Adrenal gland (tissue), 9 donors: ENCODE measurements at regions not wholly inside any gene's neighbourhood (a gene's known extent, or its start where the extent isn't known, plus 50 kb on each side); places are given as distances from the start of the nearest gene placed in this dataset.

Experiments
- DNase-seq, 7 donors: peaks; one replicate each; pipeline ENCODE4 v3.0.0-alpha.2; 2019 to 2020
- H3K27ac ChIP-seq, 5 donors: fragments of 200-600 bp; sonication (generic) in 4 of 5; 1 replicate in 3 of 5; 2 replicates in 2 of 5; pipeline versions ENCODE4 v1.5.1 to v1.8.0; 2016 to 2020; ENCODE audit warnings: mild to moderate bottlenecking in 1 of 5
- H3K27me3 ChIP-seq: fragments of 200-600 bp; 2 replicates; pipeline ENCODE4 v1.8.0; 2021
- H3K36me3 ChIP-seq, 2 donors: fragments of 200-600 bp; replicated peaks in 1 of 2; 1 replicate in 1 of 2; 2 replicates in 1 of 2; pipeline versions ENCODE4 v1.5.1 to v1.8.0; 2018 to 2022
- H3K4me1 ChIP-seq, 2 donors: fragments of 200-600 bp; replicated peaks in 1 of 2; 1 replicate in 1 of 2; 2 replicates in 1 of 2; pipeline versions ENCODE4 v1.5.1 to v1.8.0; 2018 to 2021
- H3K4me3 ChIP-seq, 4 donors: fragments of 200-600 bp; sonication (generic) in 3 of 4; one replicate each; pipeline ENCODE4 v1.5.1; 2016 to 2018
- H3K9me3 ChIP-seq, 3 donors: fragments of 200-600 bp; sonication (generic) in 1 of 3; replicated peaks in 1 of 3; 1 replicate in 2 of 3; 2 replicates in 1 of 3; pipeline versions ENCODE4 v1.5.1 to v1.8.0; 2016 to 2021
- CTCF ChIP-seq, 6 experiments: fragments of 450-650 bp in 4 of 6; fragments of 200-600 bp in 2 of 6; sonication (generic) in 1 of 6; IDR thresholded peaks; 1 replicate in 5 of 6; 2 replicates in 1 of 6; pipeline versions ENCODE4 v1.5.1 to v1.8.0; 2016 to 2021; ENCODE audit warnings: antibody characterized with exemption in 6 of 6, mild to moderate bottlenecking in 2 of 6, moderate library complexity in 1 of 6
- POLR2A ChIP-seq, 2 donors: fragments of 450-650 bp; IDR thresholded peaks; one replicate each; pipeline ENCODE4 v1.6.1; 2017; ENCODE audit warnings: antibody characterized with exemption in 2 of 2, mild to moderate bottlenecking in 2 of 2, moderate library complexity in 1 of 2
- WGBS, 4 donors: extraction: QIAGEN DNeasy Blood & Tissue Kit in 2 of 4; methylation state at CpG; one replicate each; pipeline versions ENCODE4 v1.1.5 to v1.1.7; 2013 to 2017; 5-methylcytosine and 5-hydroxymethylcytosine counted together
- intact Hi-C, 2 donors: fragments of 100-400 bp; cut with DNase I; formaldehyde crosslinking; loops; one replicate each; pipeline versions ENCODE4 v1.14.1 to v1.15.0; 2022 to 2023
- donor health status: healthy with polysubstance abuse.
- donor health status: Bipolar disorder and iron deficiency.
- donor health status: DM: yes; HTN: yes; CAD: no.
- donor health status: DM: no; HTN: no; CAD: no.
- donor health status: DM: no; HTN: no; CAD: no.

GRCh38 chr15:62637950-62638619, 404.5 kb upstream of the TPM1 start:
- no peaks in the 10 kb centered on the region for H3K9me3 ChIP-seq
- H3K27ac ChIP-seq: no peak overlapping the region
- WGBS, 4 donors: 87 to 95% (median 91%) methylated on average over 8 of the region's 8 CpGs
- no peak overlapping the region for H3K4me3 ChIP-seq
- no peak for DNase-seq
- H3K36me3 ChIP-seq: no peaks in the 10 kb centered on the region
- TF ChIP-seq POLR2A (IDR thresholded peaks at IDR 0.05) (no peak), CTCF (IDR thresholded peaks at IDR 0.05) (no peak)
- intact Hi-C loops: no loop called here
- H3K4me1 ChIP-seq: no peaks in the 10 kb centered on the region
- no peaks in the 10 kb centered on the region for H3K27me3 ChIP-seq

- intact Hi-C loops: no loop called here
- Histone ChIP-seq H3K36me3 (no peaks in the 10 kb centered on the region), H3K27ac (no peak overlapping the region), H3K27me3 (no peaks in the 10 kb centered on the region), H3K4me3 (no peak overlapping the region), H3K9me3 (no peaks in the 10 kb centered on the region), H3K4me1 (no peaks in the 10 kb centered on the region)
- no peak for DNase-seq
- 92 to 95% (median 93%) methylated on average over 3 to 4 of the region's 4 CpGs for WGBS, 4 donors
- TF ChIP-seq CTCF (IDR thresholded peaks at IDR 0.05) (no peak), POLR2A (IDR thresholded peaks at IDR 0.05) (no peak)
These were observed 403.1 kb upstream of the TPM1 start for GRCh38 chr15:62639432-62639831.

GRCh38 chr15:62639906-62640605, 402.5 kb upstream of the TPM1 start:
- no peak for TF ChIP-seq POLR2A (IDR thresholded peaks at IDR 0.05)
- TF ChIP-seq CTCF (IDR thresholded peaks at IDR 0.05): no peak
- Histone ChIP-seq H3K27ac (no peak overlapping the region), H3K9me3 (no peaks in the 10 kb centered on the region), H3K4me1 (no peaks in the 10 kb centered on the region), H3K27me3 (no peaks in the 10 kb centered on the region), H3K4me3 (no peak overlapping the region), H3K36me3 (no peaks in the 10 kb centered on the region)
- DNase-seq: no peak
- WGBS, 4 donors: 81 to 96% (median 93%) methylated on average over 3 to 6 of the region's 6 CpGs
- intact Hi-C loops: no loop called here

GRCh38 chr15:62641825-62642224, 400.7 kb upstream of the TPM1 start:
- H3K27me3 ChIP-seq: no peaks in the 10 kb centered on the region
- peak in 1 of 7 donors; percentile 45 for DNase-seq
- H3K4me1 ChIP-seq: no peaks in the 10 kb centered on the region
- H3K9me3 ChIP-seq: no peaks in the 10 kb centered on the region
- no peak overlapping the region for H3K27ac ChIP-seq
- H3K4me3 ChIP-seq: no peak overlapping the region
- H3K36me3 ChIP-seq: no peaks in the 10 kb centered on the region
- WGBS, 4 donors: 75 to 92% (median 84%) methylated on average over 3 of the region's 3 CpGs
- TF ChIP-seq POLR2A (IDR thresholded peaks at IDR 0.05) (no peak), CTCF (IDR thresholded peaks at IDR 0.05) (no peak)
- intact Hi-C loops: no loop called here
